Kidney epithelial cell (primary cell): ENCODE measurements at regions not wholly inside any gene's neighbourhood (a gene's known extent, or its start where the extent isn't known, plus 50 kb on each side); places are given as distances from the start of the nearest gene placed in this dataset.

Experiments used
- DNase-seq: peaks from one replicate; pipeline ENCODE4 v3.0.0-alpha.2; 2010; ENCODE audit warnings: low read depth
- H3K27me3 ChIP-seq: 2 replicates; pipeline ENCODE4 v1.6.0; 2011; ENCODE audit warnings: low read length; ENCODE audit not compliant: control insufficient read depth, insufficient read depth
- H3K36me3 ChIP-seq: 2 replicates; pipeline ENCODE4 v1.5.1; 2011; ENCODE audit warnings: low read length; ENCODE audit not compliant: control insufficient read depth, insufficient read depth
- H3K4me3 ChIP-seq: 2 replicates; pipeline ENCODE4 v1.5.1; 2011; ENCODE audit warnings: low read depth, mild to moderate bottlenecking, control low read depth, low read length
- TF ChIP-seq, protein P1 (sequence below): IDR thresholded peaks from 2 replicates; pipeline ENCODE4 v1.5.1; 2011; ENCODE audit warnings: mild to moderate bottlenecking, moderate library complexity, low read length, control low read depth, inconsistent platforms; ENCODE audit not compliant: insufficient read depth, poor library complexity, severe bottlenecking

DNA sequence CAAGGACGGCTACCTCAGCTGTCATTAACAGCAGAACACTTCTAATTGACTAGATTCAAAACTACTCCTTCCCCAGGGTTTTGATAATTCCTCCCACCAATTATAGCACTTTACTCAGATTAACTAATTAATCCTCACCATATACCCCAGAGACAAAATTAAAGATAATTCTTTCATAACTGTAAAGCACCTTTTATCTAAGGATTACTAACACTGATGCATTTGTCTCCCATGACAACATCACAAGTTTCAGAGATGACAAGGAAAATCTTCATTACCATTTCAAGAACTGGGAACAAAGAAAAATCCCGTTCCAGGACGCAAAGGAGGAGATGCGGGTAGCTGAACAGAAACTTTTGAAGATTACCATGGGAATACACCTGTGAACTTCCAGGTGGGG, 129.4 kb upstream of the ITGA6 start:
- no peaks in the 10 kb centered on the region for H3K27me3 ChIP-seq
- TF ChIP-seq, protein P1, sequence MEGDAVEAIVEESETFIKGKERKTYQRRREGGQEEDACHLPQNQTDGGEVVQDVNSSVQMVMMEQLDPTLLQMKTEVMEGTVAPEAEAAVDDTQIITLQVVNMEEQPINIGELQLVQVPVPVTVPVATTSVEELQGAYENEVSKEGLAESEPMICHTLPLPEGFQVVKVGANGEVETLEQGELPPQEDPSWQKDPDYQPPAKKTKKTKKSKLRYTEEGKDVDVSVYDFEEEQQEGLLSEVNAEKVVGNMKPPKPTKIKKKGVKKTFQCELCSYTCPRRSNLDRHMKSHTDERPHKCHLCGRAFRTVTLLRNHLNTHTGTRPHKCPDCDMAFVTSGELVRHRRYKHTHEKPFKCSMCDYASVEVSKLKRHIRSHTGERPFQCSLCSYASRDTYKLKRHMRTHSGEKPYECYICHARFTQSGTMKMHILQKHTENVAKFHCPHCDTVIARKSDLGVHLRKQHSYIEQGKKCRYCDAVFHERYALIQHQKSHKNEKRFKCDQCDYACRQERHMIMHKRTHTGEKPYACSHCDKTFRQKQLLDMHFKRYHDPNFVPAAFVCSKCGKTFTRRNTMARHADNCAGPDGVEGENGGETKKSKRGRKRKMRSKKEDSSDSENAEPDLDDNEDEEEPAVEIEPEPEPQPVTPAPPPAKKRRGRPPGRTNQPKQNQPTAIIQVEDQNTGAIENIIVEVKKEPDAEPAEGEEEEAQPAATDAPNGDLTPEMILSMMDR, result no peak

DNA sequence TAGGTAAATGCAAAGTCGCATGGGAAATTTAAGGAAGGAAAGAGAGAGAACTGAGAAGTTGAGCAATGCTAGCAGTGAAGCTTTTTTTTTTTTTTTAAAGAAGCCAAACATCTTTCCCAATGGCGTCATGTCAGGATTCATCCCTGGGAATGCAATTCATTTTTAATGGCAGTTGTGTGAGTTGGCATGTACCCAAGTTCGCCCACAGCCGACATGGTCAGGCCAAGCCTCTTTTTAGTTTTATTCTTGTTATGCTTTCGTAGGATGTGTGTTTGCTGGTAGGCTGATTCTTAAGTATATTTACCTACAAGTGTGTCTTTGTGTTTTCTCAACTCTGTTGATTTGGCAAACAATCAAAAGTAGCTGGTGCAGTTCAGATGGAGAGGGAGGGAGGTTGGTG, 127.6 kb upstream of the ITGA6 start:
- TF ChIP-seq, protein P1, result no peak
- H3K4me3 ChIP-seq, result no peak overlapping the region
- DNase-seq, result no peak
- H3K27me3 ChIP-seq, result no peaks in the 10 kb centered on the region
- no peaks in the 10 kb centered on the region for H3K36me3 ChIP-seq

More for the DNA sequence above, 129.4 kb upstream of the ITGA6 start:
- no peak for DNase-seq
- Histone ChIP-seq H3K4me3 (no peak overlapping the region), H3K36me3 (no peaks in the 10 kb centered on the region)

DNA sequence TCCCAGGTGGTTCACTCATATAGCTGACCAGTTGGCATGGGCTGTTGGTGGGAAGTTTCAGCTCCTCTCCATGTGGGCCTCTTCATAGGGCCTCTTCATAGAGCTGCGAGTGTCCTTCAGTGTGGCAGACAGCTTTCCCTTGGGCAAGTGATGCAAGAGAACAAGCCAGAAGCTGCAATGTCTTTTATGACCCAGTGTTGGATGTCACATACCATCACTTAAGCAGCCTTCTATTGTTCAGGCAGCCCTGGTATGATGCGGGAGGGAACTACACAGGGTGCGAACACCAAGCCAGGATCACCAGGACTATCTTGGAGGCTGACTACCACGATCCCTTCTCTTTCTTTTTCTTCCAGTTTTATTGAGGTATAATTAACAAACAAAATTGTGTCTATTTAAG, 126.5 kb upstream of the ITGA6 start:
- Histone ChIP-seq H3K36me3 (no peaks in the 10 kb centered on the region), H3K27me3 (no peaks in the 10 kb centered on the region), H3K4me3 (no peak overlapping the region)
- no peak for DNase-seq
- TF ChIP-seq, protein P1, result no peak

DNA sequence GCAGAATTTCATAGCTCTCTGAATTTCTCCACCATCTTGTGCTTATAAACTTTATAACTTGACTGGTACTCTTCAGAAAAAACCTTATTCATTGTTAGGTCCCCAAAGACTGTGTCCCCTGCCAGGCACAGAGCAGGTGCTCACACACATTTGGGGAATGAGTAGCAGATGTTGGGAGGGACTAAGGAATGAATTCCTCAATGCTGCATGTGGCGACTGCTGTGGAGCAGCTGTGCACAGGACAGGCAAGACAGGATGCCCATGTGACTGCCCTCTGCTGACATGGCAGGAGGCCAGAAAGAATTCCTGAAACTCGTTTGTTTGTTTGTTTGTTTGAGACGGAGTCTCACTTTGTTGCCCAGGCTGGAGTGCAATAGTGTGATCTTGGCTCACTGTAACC, 122.3 kb upstream of the ITGA6 start:
- TF ChIP-seq, protein P1, result no peak
- Histone ChIP-seq H3K27me3 (no peaks in the 10 kb centered on the region), H3K36me3 (no peaks in the 10 kb centered on the region), H3K4me3 (no peak overlapping the region)
- no peak for DNase-seq

DNA sequence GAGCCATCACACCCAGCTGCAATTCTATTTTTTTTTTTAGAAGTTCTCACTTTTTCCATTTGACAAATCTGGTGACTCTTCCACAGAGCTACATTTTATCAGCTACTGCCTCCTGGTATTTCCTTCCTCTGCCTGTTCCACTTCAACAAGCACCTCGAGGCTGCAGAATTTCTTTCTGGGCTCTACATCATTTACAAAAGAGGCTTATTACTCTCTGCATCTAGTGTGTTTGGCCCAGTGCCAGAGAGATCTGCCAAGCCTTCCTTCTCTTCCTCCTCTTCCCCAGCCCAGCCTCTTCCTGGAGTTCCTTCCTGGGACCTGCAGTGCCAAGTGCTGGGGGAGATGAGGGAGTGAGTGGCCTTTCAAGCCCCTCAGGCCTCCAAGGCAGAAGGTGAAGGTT, 119.6 kb upstream of the ITGA6 start:
- TF ChIP-seq, protein P1, result no peak

DNA sequence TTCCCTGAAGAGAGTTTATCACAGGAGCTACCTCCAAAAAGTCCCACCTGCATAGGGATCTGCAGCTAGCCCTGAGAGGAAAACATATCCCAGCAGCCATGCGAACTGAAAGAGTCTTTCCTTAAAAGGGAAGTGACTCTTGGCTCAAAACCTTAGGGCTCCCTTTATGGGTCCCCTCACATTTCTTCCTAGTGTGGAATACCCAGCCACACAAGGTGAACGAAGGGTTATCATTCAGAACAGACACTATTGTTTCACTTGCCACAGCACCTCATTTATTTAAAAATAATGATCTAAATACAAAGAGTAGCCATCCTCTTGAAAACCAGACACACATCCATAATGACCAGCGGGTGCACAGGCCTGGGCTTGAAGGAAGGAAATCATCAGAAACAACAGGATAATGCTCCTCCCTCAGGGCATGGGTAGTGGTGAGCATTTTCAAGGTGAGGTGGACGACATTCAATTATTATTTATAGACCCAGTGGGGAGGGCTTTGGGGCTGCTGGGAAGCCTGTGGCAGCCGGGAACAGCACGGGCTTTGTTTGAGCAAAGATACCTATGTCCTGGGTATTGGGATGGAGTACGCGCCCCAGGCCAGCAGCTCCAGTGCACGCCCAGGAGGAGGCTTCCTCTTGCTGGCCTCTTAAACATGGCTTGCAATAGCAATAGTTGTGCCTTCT, 119.0 kb upstream of the ITGA6 start:
- Histone ChIP-seq H3K36me3 (no peaks in the 10 kb centered on the region), H3K27me3 (no peaks in the 10 kb centered on the region), H3K4me3 (no peak overlapping the region)
- DNase-seq, result no peak
- TF ChIP-seq, protein P1, result no peak

More for the DNA sequence above, 119.6 kb upstream of the ITGA6 start:
- Histone ChIP-seq H3K27me3 (no peaks in the 10 kb centered on the region), H3K4me3 (no peak overlapping the region), H3K36me3 (no peaks in the 10 kb centered on the region)
- DNase-seq, result no peak
